DOHH2 (cell line): ENCODE measurements at regions not wholly inside any gene's neighbourhood (a gene's known extent, or its start where the extent isn't known, plus 50 kb on each side); places are given as distances from the start of the nearest gene placed in this dataset.

Source experiments
- H3F3A ChIP-seq: fragments of 200-600 bp; sonication (generic), shearing (Covaris generic); 2 replicates; pipeline ENCODE4 v1.6.0; 2016; ENCODE audit warnings: antibody characterized with exemption, mild to moderate bottlenecking; ENCODE audit not compliant: control insufficient read depth, insufficient read depth
- H3K27ac ChIP-seq: fragments of 200-600 bp; sonication (generic); 2 replicates; pipeline ENCODE4 v1.5.1; 2014; ENCODE audit warnings: low read depth, mild to moderate bottlenecking, low read length, moderate library complexity
- H3K27me3 ChIP-seq: fragments of 200-600 bp; sonication (generic); 2 replicates; pipeline ENCODE4 v1.6.1; 2014; ENCODE audit warnings: mild to moderate bottlenecking, low read length, mixed read lengths; ENCODE audit not compliant: control insufficient read depth
- H3K36me3 ChIP-seq: fragments of 200-600 bp; sonication (generic); 2 replicates; pipeline ENCODE4 v1.6.1; 2014; ENCODE audit warnings: mild to moderate bottlenecking, low read length, moderate library complexity, mixed read lengths; ENCODE audit not compliant: control insufficient read depth
- H3K4me1 ChIP-seq: fragments of 200-600 bp; sonication (generic); 2 replicates; pipeline ENCODE4 v1.6.1; 2014; ENCODE audit warnings: mild to moderate bottlenecking, low read length, mixed read lengths; ENCODE audit not compliant: control insufficient read depth
- H3K4me2 ChIP-seq: fragments of 200-600 bp; sonication (generic); 2 replicates; pipeline ENCODE4 v1.6.0; 2014; ENCODE audit warnings: mild to moderate bottlenecking, low read length, moderate library complexity
- H3K4me3 ChIP-seq: fragments of 200-600 bp; sonication (generic); 2 replicates; pipeline ENCODE4 v1.5.1; 2014; ENCODE audit warnings: mild to moderate bottlenecking, low read length, mixed read lengths
- H3K79me2 ChIP-seq: fragments of 200-600 bp; sonication (generic); 2 replicates; pipeline ENCODE4 v1.6.1; 2014; ENCODE audit warnings: mild to moderate bottlenecking, low read length, mixed read lengths; ENCODE audit not compliant: control insufficient read depth
- H3K9me2 ChIP-seq: fragments of 200-600 bp; sonication (generic); replicated peaks from 2 replicates; pipeline ENCODE4 v1.6.1; 2014; ENCODE audit warnings: mild to moderate bottlenecking, low read length, mixed read lengths; ENCODE audit not compliant: control insufficient read depth
- H3K9me3 ChIP-seq: fragments of 200-600 bp; sonication (generic); 2 replicates; pipeline ENCODE4 v1.6.1; 2014; ENCODE audit warnings: antibody characterized with exemption, low read length, mixed read lengths; ENCODE audit not compliant: control insufficient read depth, insufficient read depth
- H4K20me1 ChIP-seq: fragments of 200-600 bp; sonication (generic); 2 replicates; pipeline ENCODE4 v1.6.0; 2014; ENCODE audit warnings: low read depth, mild to moderate bottlenecking, antibody characterized with exemption, low read length, moderate library complexity; ENCODE audit not compliant: control insufficient read depth, insufficient read depth
- EZH2phosphoT487 ChIP-seq: fragments of 200-600 bp; sonication (generic); IDR thresholded peaks from 2 replicates; pipeline ENCODE4 v1.6.1; 2017; ENCODE audit warnings: borderline replicate concordance, mild to moderate bottlenecking, antibody characterized with exemption, low read length, moderate library complexity, mixed read lengths
- TF ChIP-seq, protein P1 (sequence below): fragments of 200-600 bp; sonication (generic); IDR thresholded peaks from one replicate; pipeline ENCODE4 v1.5.1; 2014; ENCODE audit warnings: antibody characterized with exemption, mild to moderate bottlenecking, low read depth, low read length; ENCODE audit not compliant: poor library complexity, severe bottlenecking

DNA sequence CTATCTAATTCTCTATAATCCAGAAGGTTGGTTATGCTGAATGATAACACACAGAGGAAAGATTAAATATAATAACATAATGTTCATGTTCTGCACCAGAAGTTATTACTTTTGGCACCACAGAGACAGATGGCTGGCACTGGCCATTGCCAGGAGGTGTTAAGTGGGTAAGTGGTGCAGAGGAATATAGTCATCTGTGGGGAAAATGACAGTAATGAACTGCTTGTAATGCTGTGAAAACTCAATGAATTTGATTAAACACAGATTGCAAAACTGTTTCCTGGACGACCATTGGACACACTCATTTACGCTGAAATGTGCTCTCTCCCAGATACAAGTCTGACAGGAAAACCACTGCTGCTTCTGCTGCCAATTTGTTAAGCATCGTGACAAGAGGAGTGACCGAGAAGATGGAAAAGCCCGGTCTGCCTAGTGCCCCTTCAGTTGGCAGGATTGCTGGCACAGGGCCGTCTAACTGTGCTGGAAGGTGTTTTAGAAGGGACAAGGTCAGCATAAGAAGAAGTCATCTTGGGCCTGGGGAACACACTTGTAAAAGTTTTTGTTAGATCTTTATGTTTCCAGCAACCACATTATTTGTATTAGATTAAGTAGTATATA lies 567.4 kb downstream of the CBLN4 start:
- no peaks in the 10 kb centered on the region for H4K20me1 ChIP-seq
- no peak overlapping the region for H3K4me3 ChIP-seq
- no peak overlapping the region for H3K27ac ChIP-seq
- no peaks in the 10 kb centered on the region for H3F3A ChIP-seq
- no peak overlapping the region for H3K4me2 ChIP-seq
- no peaks in the 10 kb centered on the region for H3K9me2 ChIP-seq
- no peaks in the 10 kb centered on the region for H3K27me3 ChIP-seq
- no peaks in the 10 kb centered on the region for H3K9me3 ChIP-seq
- no peaks in the 10 kb centered on the region for H3K36me3 ChIP-seq
- no peaks in the 10 kb centered on the region for H3K79me2 ChIP-seq
- H3K4me1 ChIP-seq: no peaks in the 10 kb centered on the region
- TF ChIP-seq, protein P1, sequence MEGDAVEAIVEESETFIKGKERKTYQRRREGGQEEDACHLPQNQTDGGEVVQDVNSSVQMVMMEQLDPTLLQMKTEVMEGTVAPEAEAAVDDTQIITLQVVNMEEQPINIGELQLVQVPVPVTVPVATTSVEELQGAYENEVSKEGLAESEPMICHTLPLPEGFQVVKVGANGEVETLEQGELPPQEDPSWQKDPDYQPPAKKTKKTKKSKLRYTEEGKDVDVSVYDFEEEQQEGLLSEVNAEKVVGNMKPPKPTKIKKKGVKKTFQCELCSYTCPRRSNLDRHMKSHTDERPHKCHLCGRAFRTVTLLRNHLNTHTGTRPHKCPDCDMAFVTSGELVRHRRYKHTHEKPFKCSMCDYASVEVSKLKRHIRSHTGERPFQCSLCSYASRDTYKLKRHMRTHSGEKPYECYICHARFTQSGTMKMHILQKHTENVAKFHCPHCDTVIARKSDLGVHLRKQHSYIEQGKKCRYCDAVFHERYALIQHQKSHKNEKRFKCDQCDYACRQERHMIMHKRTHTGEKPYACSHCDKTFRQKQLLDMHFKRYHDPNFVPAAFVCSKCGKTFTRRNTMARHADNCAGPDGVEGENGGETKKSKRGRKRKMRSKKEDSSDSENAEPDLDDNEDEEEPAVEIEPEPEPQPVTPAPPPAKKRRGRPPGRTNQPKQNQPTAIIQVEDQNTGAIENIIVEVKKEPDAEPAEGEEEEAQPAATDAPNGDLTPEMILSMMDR: no peak
- TF ChIP-seq EZH2phosphoT487: no peak

DNA sequence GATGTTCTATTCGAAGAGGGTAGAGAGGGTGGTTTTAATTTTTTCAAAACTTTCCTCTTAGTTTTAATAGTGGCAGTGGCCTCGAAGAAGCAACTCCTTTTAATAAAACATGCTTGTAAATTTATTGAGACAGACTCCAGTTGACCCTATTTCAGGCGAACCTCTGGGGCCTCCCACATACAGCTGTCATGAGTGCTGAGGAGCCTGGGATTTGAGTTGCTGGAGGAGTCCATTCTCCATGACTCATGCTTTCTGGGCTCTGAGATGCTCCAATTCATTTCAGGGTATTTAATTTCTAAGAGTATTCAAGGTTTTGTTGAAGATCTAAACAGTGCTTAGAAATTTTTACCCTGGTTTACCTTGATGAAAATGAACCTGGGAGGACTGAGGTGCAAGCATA lies 580.4 kb downstream of the CBLN4 start:
- H3K4me2 ChIP-seq: no peak overlapping the region
- H3K9me2 ChIP-seq: no peaks in the 10 kb centered on the region
- no peak overlapping the region for H3K27ac ChIP-seq
- no peaks in the 10 kb centered on the region for H3K36me3 ChIP-seq
- no peaks in the 10 kb centered on the region for H3F3A ChIP-seq
- TF ChIP-seq, protein P1: no peak
- TF ChIP-seq EZH2phosphoT487: no peak
- H3K9me3 ChIP-seq: no peaks in the 10 kb centered on the region
- H3K27me3 ChIP-seq: no peaks in the 10 kb centered on the region
- no peaks in the 10 kb centered on the region for H4K20me1 ChIP-seq
- no peaks in the 10 kb centered on the region for H3K79me2 ChIP-seq
- no peaks in the 10 kb centered on the region for H3K4me1 ChIP-seq
- no peak overlapping the region for H3K4me3 ChIP-seq

- H3K27ac ChIP-seq: no peak overlapping the region
- no peaks in the 10 kb centered on the region for H3F3A ChIP-seq
- H3K4me1 ChIP-seq: no peaks in the 10 kb centered on the region
- H3K9me3 ChIP-seq: no peaks in the 10 kb centered on the region
- H3K36me3 ChIP-seq: no peaks in the 10 kb centered on the region
- no peaks in the 10 kb centered on the region for H3K79me2 ChIP-seq
- H3K9me2 ChIP-seq: no peaks in the 10 kb centered on the region
- H3K4me2 ChIP-seq: no peak overlapping the region
- no peaks in the 10 kb centered on the region for H4K20me1 ChIP-seq
- H3K27me3 ChIP-seq: no peaks in the 10 kb centered on the region
- no peak overlapping the region for H3K4me3 ChIP-seq
- TF ChIP-seq, protein P1: no peak
- TF ChIP-seq EZH2phosphoT487: no peak
These were observed 580.8 kb downstream of the CBLN4 start for GRCh38 chr20:55424476-55424875.
